NOMO-1 (cell line): ENCODE measurements at regions not wholly inside any gene's neighbourhood (a gene's known extent, or its start where the extent isn't known, plus 50 kb on each side); places are given as distances from the start of the nearest gene placed in this dataset.

ENCODE experiments used
- DNase-seq, 2 experiments: peaks; one replicate each; lab custom pipeline; 2025; ENCODE audit not compliant: unreplicated experiment in 2 of 2; lab: John Stamatoyannopoulos, UW

DNA sequence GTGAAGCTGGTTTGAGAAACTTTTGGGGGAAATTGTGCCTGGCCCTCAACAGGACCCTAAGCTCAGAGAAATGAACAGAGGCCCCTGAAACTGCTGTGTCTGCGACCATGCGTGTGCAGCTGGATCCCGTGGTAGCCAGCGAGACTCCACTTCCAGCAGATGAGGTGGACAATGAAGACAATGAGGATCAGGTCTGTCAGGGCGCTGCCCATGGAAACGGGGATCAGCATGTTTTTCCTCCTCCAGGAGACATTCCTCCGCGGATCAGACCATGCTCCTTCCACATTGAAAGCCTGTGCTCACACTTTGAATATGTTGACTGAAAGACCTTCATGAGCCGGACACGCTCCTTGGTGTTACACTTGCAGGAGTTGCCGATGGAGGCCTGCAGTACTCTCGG lies 1439.8 kb upstream of the ALCAM start:
- no peak for DNase-seq

DNA sequence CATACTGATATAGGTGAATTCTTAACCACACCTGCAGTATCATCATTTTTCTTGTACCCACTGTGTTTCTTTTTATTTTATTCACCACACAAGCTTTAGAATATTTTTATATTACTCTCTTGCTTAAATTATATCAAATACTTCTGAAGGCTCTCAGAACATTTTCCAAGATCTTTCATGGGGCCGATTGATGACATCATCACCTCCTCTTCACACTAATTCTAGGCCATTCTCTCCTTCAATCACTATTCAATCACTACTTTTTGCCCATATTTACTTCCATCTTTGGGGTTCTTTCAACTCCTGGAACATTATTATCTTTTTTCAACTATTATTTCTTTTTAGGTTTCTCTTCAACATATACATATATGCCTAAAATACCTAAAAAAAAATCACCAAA lies 1438.8 kb upstream of the ALCAM start:
- DNase-seq = no peak

DNA sequence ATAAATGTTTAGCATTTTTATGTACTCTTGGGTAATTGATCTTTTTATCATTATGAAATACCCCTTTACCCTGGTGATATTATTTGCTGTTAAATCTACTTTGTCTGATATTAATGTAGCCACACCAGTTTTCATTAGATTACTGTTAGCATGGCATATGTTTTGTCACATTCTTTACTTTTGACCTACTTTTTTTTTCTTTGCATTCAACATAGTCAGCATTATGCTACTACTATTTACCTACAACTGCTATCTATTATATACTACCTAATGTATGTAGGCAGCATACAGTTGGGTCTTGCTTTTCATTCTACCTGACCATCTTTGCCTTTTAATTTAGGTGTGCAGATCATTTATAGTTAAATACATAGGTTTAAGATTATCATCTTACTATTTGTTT lies 1429.6 kb upstream of the ALCAM start:
- no peak for DNase-seq

DNA sequence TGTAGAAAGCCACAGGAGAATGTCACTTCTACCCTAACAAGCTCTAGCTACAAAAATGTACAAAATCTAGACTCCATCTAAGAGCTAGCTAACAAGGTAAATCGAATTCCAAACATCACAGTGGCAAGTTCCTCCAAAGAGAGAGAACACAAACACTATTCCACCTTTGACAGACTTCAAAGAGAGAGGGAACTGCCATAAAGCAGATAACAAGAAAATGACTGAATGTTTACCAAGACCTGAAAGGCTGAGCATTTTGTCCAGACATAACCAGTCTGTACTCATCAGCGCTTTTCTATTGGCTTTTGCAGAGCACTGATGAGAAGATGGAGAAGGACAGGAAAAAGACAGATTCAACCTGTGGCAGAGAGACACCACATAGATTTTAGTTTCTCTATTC lies 1419.6 kb upstream of the ALCAM start:
- no peak for DNase-seq

DNA sequence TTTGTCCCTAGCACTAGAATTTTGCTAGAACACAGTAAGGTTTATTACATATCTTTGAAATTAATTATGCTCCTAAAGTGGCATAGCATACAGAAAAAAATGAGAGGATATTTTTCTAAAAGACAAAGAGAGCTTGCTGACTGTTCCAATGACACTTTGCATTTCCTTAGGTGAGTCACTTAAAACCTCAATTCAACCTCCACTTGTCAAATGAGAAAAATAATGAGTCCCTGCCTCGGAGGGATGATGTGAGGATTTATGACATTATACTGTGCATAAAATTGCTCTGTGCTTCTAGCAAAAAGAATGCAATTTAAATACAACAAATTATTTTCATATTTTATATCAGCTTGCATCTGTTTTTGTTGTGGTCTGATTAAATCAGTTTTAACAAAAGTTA lies 1417.0 kb upstream of the ALCAM start:
- DNase-seq = no peak

DNA sequence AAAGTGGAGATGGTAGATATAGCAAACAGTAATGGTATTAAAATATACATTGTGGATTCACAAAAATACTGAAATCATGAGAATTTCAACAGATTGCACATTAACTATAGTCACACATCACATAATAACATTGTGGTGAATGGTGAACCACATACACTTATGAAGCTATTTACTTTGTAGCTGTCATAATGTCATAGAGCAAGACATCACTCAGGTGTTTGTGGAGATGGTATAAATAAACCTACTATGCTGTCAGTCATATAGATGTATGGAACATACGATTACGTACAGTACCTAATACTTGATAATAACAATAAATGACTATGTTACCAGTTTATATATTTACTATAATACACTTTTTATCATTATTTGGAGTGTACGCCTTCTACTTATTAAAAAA lies 1416.0 kb upstream of the ALCAM start:
- no peak for DNase-seq

DNA sequence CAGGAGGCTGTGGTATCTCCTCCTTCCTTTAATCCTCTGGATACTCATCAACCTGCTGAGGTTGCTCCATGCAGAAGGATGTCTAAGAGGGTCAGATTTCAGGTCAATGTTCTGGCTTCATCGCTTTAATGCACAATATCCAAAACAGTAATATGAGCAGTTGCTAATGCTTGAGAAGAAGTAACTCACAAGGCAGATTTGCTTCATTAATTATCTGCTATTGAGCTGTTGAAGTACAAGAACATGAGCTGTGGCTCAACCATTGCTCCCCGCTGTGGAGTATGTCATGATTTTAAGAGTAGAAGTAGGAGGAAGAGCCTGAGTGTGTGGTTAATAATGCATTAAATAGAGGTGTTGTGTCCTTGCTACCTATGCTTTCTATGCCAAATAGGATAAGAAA lies 1412.9 kb upstream of the ALCAM start:
- DNase-seq = no peak

DNA sequence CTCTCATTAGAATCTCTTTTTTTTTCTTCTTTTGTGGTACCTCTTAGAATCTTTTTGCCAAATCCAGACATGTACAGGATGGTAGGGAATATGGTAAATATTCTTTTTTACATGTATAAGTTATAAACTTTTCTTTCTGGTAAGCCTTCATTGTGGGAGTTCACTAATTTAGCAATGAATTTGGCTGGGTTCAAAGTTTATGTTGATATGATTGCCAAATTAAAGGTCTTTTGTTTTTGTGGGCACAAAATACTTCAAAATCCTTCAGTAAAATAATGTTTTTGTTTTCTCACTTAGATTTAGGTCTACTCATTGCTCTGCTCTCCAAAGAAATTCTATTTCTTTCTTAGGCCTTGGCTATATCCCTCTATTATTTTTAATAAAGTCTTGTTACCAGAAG lies 1405.9 kb upstream of the ALCAM start:
- no peak for DNase-seq

DNA sequence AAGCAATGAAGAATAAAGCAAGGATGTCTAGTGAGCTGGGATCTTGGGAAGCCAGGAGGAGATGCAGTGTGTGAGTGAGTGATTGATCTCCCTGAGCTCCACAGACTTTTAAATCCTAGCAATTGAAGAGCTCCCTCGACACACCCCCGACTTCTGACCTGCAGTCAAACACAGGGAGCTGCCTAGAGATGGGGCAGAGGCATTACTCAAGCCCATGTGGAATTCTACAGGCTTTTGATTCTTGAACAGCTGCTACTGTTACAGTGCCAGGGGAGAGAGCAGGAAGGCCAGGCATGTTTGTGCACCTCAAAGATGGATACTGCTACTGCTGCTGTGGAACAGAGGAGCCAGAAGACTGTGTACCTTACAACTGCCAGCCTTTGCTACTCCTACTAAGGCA lies 1403.1 kb upstream of the ALCAM start:
- no peak for DNase-seq

DNA sequence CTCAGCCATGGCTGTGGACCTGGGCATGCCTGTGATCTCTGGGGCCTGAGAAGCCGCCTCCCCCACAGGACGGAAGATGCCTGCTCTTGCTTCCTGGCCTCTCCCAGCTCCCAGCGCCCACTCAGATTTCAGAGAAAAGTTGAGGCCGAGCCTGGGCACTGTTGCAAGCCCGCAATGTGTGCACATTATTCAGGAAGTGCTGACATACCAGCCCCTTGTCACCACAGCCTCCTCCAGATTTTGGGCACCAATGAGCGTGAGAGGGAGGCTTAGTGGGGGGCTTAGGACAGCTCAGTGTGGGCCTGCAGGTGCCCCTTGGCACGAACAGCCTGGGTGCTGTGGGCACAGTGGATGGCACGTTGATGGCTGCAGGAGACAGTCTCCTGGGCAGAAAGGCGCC lies 1400.9 kb upstream of the ALCAM start:
- DNase-seq = no peak

DNA sequence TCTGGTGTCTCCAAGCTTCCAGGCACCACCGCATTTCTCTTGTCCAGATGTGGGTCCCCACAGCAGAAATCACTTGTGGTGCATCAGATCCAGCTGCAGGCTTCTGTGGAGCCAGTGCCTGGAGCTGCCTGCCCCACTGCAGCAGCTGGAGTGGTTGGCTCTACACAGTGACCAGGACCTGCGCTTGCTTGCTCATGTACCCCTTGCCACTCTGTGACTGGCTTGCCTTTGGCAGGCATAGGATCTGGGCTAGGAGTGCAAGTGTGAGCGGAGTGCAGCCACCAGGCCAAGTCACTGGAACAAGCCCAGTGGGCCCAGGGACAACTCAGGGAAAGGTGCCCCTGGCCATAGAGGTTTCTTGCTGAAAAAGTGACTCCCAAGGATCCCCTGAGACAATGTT lies 1400.0 kb upstream of the ALCAM start:
- no peak for DNase-seq

DNA sequence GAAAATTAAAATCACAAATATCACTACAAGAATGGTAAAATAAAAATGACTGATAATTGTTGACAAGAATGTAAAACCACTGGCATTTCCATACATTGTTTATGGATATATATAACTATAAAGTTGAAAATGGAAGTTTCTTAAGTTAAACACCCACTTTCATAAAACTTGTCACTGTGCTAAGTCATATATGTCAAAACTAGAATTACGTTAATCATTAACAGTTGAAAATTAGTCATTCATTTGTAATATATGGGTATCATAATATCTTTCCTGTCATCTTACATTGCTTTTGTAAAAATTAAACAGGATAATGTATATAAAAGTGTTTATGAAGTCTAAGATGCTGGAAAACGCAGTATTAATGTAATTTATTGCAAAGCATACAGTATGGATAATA lies 1398.6 kb upstream of the ALCAM start:
- DNase-seq = no peak

DNA sequence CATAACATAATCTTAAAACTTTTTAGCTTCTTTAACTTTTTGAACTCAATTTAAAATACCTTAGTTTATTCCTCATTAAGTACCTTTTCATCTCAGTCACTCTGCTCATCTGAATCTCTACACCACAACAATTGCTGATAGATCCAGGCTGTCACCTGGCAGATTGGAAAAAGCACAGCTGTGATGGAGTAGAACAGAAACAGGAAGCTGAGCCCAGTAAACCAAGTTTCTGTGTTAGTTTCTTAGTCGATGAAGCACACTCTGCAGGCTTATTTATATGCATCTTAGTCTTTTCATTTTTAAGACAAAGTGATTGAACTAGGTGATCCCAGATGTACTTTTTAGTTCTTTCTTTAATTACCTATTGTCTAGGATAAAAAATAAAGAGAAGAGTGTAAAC lies 1398.0 kb upstream of the ALCAM start:
- DNase-seq = peak in 1 of 2 experiments; percentile 3

DNA sequence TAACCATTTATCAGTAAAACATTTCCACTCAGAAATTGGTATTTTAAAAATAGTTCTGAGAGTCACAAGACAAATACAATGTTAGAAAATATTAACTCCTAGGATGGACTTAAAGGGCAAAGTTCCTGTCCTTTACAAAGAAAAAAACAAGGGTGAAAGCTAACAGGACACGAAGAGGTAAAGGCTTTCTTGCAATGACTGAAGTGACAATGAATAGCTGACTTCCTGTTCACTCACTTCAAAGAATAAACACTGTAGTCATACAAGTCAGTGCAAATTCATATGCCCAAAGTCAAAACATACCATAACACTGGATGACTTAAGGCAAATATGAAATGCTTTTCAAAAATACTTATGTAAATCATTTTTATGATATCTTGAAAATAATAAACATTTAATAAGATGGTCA lies 1389.8 kb upstream of the ALCAM start:
- DNase-seq = no peak

DNA sequence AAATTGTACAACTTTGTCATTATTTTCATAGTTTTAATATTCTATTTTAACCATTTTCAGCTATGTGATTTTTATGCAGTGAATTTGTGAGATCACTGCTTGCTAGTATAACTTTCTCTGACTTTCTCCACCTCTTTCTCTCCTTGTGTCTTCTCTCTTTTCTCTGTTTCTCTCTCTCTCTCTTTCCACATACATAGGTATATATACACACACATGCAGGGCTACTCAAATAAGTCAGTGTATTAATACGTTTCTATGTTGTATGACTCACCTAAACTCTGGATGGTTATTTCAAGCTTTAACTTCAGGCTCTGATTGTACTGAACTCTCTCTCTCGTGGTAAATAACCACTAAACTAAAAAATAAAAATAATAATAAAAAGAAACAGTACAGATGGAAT lies 1389.3 kb upstream of the ALCAM start:
- DNase-seq = no peak

DNA sequence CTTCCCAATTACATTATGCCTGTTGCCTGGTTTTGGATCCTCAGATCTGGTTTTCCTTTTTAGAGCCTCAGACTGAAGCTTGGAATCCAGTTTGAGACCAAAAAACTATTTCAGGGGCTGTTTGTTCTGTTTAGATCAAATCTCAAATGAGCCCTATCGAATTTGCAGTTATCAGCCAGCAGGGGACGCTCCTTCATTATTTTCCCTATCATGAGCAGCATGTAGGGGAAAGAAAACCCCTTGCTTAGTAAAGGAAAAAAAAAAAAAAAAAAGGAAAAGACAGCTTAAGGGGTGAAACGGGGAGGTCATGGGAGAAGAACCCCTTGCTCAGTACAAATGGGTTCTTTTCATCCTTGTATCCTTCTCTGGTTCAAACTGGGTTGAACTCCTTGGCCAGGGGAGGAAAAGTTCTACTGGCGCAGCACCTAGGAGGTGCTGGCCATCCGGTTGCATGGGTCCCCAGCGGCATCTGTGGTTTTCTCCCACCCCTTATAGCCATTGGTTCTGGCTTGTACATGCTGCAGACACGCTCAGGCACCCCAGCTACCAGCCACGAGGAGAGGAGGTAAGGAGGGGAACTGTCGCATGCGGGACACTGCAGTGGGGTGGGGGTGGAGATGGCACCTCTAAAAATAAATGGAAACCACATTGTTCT lies 1375.1 kb upstream of the ALCAM start:
- peak in 1 of 2 experiments; percentile 27 for DNase-seq

DNA sequence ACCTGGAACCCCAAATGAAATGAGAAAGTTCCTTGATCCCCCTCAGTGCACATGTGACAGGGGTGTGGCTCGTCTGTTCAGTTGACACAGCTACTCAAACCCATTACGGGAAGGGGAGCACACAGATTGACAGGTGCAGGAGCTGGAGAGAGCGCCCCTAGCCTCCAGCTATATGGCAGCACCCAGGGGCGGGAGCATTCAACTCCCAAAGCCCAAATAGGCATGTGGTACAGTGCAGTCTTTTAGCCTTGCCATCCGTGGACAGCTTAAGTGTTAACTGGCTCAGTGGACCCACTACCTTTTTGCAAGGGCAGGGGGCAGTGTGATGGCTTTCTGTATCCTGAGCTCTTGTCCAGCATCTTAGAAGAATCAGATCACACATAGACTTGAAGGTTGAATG lies 1374.2 kb upstream of the ALCAM start:
- no peak for DNase-seq

DNA sequence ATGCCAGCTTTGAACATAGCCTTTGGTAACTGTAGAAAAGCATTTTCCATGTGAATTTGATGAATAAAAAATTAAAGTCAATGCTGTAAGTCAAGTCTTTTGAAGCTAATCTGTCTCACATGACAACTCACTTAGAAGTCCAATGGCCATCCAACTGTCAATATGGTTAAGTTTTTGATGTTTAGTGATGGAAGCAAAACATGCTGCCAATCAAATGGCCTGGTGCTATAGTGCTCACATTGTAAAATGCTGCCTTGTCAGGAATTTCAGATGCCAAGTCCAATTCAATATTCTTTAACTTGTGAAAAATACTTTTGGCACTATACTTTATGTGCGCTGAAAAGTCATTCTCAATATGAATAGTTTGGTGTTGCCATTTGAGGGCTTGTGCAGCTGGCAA lies 1361.8 kb upstream of the ALCAM start:
- DNase-seq = no peak

DNA sequence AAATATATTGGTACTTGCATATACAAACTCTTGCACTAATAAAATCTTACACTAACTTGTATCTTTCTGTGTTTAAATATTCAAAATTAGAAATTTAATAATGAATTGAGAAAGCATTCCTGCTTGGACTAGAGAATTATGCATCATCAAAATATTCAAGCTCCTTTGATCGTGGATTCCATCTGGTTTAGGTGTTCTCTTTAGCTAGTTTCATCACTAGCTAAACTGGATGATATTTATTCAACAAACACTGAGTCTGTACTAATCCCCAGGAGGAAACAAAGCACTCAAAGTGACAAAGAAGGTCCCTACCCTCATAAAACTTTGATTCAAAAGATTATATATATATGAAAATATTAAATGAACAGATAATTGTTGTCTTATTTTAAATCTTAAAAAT lies 1360.9 kb upstream of the ALCAM start:
- no peak for DNase-seq

DNA sequence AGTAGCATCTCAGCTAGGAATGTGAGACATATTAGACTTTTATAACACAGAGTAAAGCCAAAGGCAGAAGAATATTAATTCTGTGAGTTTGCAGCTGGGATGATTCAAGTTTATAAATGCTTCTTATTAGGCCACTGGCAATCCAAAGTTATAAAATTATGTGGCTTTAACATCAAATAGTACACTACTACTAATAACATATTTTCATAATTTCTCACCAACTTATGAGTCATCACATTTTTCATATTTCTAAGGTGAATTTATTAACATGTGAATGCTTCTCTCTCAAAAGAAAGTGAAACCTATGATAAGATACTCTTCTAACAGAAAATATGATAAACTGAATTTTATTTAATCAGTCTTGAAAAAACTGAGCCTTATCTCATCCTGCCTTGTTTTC lies 1348.2 kb upstream of the ALCAM start:
- no peak for DNase-seq

DNA sequence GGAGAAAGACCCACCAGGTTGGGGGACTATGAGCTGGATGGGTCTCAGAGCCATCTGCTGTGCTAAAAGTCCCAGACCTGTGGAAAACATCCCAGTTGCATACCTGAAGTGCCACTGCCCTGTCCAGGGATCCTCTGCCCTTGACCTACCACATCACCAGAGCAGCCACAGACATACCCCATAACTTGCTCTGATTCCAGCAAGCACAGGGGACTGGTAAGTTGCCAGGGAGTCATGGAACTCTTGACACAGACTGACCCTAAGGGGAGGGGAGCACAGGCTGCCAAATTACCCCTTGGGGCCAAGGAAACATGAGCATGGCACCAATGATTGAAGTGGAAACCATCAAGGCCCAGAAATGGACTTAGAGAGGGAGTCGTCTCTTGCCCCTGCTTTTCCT lies 1335.1 kb upstream of the ALCAM start:
- no peak for DNase-seq

DNA sequence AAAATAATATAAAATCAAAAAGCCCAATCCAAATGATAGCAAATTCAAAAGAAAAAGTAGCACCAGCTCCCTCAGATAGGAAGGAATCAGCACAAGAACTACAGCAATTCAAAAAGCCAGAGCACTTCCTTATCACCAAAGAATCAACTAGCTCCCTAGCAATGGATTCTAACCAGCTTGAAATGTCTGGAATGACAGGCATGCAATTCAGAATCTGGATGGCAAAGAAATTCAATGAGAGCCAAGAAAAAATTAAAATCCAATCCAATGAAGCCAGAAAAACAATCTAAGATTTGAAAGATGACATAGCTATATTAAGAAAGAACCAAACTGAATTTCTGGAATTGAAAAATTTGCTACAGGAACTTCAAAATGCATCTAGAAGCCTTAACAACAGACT lies 1334.4 kb upstream of the ALCAM start:
- no peak for DNase-seq

DNA sequence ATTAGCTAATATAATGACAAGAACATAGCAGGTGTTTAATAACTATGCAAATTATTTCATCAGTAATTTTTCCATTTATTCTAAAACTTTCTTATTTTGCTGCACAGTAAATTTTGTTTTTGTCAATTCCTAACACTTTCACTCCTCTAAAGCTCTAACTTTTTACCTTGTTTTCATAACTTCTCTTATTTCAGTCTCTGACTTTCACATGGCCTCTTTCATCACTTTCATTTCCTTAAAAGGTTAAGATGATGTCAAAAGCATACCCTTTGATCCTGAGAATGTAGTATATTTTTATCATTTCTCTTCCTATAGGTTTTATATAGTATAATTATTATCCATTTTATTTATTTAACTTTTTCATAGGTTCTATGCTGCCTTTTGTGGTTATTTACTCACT lies 1325.8 kb upstream of the ALCAM start:
- peak; percentile 65 to 89 for DNase-seq
